Activated CD8-positive, alpha-beta memory T cell treated with anti-CD3 and anti-CD28 coated beads, Interleukin-2, amount 10 ng/mL, durations not matched to agents 7 days and 5 days (primary cell): ENCODE measurements at regions not wholly inside any gene's neighbourhood (a gene's known extent, or its start where the extent isn't known, plus 50 kb on each side); places are given as distances from the start of the nearest gene placed in this dataset.

Source experiments
- ATAC-seq: fragments of 150-1000 bp; cut with Tn5 transposase; one replicate; pipeline ENCODE4 v1.10.0; 2021; ENCODE audit warnings: moderate library complexity
- CTCF ChIA-PET: fragments of 350-600 bp; sonication (Branson Sonifier 250); formaldehyde crosslinking; loops from one replicate; lab custom pipeline; 2021; ENCODE audit warnings: antibody characterized with exemption; lab: Charles Lee
- DNase-seq: peaks from one replicate; pipeline ENCODE4 v3.0.0-alpha.2; 2020
- H3K27ac Mint-ChIP-seq: one replicate; pipeline ENCODE4 v1.8.0; 2021; ENCODE audit warnings: mild to moderate bottlenecking, mixed read lengths
- H3K27me3 Mint-ChIP-seq: one replicate; pipeline ENCODE4 v1.8.0; 2021; ENCODE audit warnings: mixed read lengths
- H3K36me3 Mint-ChIP-seq: one replicate; pipeline ENCODE4 v1.8.0; 2021; ENCODE audit warnings: mild to moderate bottlenecking, mixed read lengths
- H3K4me1 Mint-ChIP-seq: one replicate; pipeline ENCODE4 v1.8.0; 2021; ENCODE audit warnings: mixed read lengths
- H3K4me3 Mint-ChIP-seq: one replicate; pipeline ENCODE4 v1.8.0; 2021; ENCODE audit warnings: mild to moderate bottlenecking, moderate library complexity, mixed read lengths
- H3K9me3 Mint-ChIP-seq: one replicate; pipeline ENCODE4 v1.8.0; 2022; ENCODE audit warnings: low read depth, mixed read lengths

GRCh38 chr5:106423109-106423897, 1247.4 kb downstream of the EFNA5 start:
- no peaks in the 10 kb centered on the region for H3K4me1 Mint-ChIP-seq

GRCh38 chr5:106420102-106420501, 1250.6 kb downstream of the EFNA5 start:
- H3K9me3 Mint-ChIP-seq: peaks cover 12% of the 10 kb centered on the region
- CTCF ChIA-PET: no interaction called here
- H3K4me1 Mint-ChIP-seq: no peaks in the 10 kb centered on the region
- H3K27ac Mint-ChIP-seq: no peak overlapping the region
- no peak overlapping the region for H3K4me3 Mint-ChIP-seq
- H3K27me3 Mint-ChIP-seq: no peaks in the 10 kb centered on the region
- no peaks in the 10 kb centered on the region for H3K36me3 Mint-ChIP-seq
- ATAC-seq: no peak
- DNase-seq: no peak

More at GRCh38 chr5:106423109-106423897, 1247.4 kb downstream of the EFNA5 start:
- Mint-ChIP-seq H3K27me3 (no peaks in the 10 kb centered on the region), H3K9me3 (peaks cover 2% of the 10 kb centered on the region), H3K4me3 (no peak overlapping the region), H3K36me3 (no peaks in the 10 kb centered on the region), H3K27ac (no peak overlapping the region)
- DNase-seq (no peak), ATAC-seq (no peak)
- CTCF ChIA-PET: no interaction called here

GRCh38 chr5:106418196-106418595, 1252.5 kb downstream of the EFNA5 start:
- CTCF ChIA-PET: no interaction called here
- Mint-ChIP-seq H3K4me1 (no peaks in the 10 kb centered on the region), H3K9me3 (peaks cover 12% of the 10 kb centered on the region), H3K36me3 (no peaks in the 10 kb centered on the region), H3K4me3 (no peak overlapping the region), H3K27me3 (no peaks in the 10 kb centered on the region), H3K27ac (no peak overlapping the region)
- no peak for ATAC-seq
- DNase-seq: no peak

GRCh38 chr5:106417566-106417965, 1253.2 kb downstream of the EFNA5 start:
- no peaks in the 10 kb centered on the region for H3K27me3 Mint-ChIP-seq
- no peaks in the 10 kb centered on the region for H3K4me1 Mint-ChIP-seq
- H3K27ac Mint-ChIP-seq: no peak overlapping the region
- H3K4me3 Mint-ChIP-seq: no peak overlapping the region
- no peak for ATAC-seq
- H3K9me3 Mint-ChIP-seq: peaks cover 12% of the 10 kb centered on the region
- DNase-seq: no peak
- H3K36me3 Mint-ChIP-seq: no peaks in the 10 kb centered on the region
- CTCF ChIA-PET: no interaction called here

- Mint-ChIP-seq H3K4me3 (no peak overlapping the region), H3K9me3 (peaks cover 12% of the 10 kb centered on the region), H3K27me3 (no peaks in the 10 kb centered on the region), H3K4me1 (no peaks in the 10 kb centered on the region), H3K36me3 (no peaks in the 10 kb centered on the region), H3K27ac (no peak overlapping the region)
- CTCF ChIA-PET: no interaction called here
- DNase-seq: no peak
- no peak for ATAC-seq
Observed at GRCh38 chr5:106417163-106417562, 1253.6 kb downstream of the EFNA5 start.

- CTCF ChIA-PET: no interaction called here
- H3K4me1 Mint-ChIP-seq: no peaks in the 10 kb centered on the region
- no peak overlapping the region for H3K4me3 Mint-ChIP-seq
- ATAC-seq: no peak
- no peak for DNase-seq
- H3K36me3 Mint-ChIP-seq: no peaks in the 10 kb centered on the region
- peaks cover 10% of the 10 kb centered on the region for H3K9me3 Mint-ChIP-seq
- no peak overlapping the region for H3K27ac Mint-ChIP-seq
- no peaks in the 10 kb centered on the region for H3K27me3 Mint-ChIP-seq
Observed at GRCh38 chr5:106415541-106415940, 1255.2 kb downstream of the EFNA5 start.

GRCh38 chr5:106414342-106414741, 1256.4 kb downstream of the EFNA5 start:
- CTCF ChIA-PET: no interaction called here
- no peak overlapping the region for H3K4me3 Mint-ChIP-seq
- H3K4me1 Mint-ChIP-seq: no peaks in the 10 kb centered on the region
- no peak overlapping the region for H3K27ac Mint-ChIP-seq
- H3K27me3 Mint-ChIP-seq: no peaks in the 10 kb centered on the region
- ATAC-seq (no peak), DNase-seq (no peak)
- peaks cover 12% of the 10 kb centered on the region for H3K9me3 Mint-ChIP-seq
- H3K36me3 Mint-ChIP-seq: no peaks in the 10 kb centered on the region

GRCh38 chr5:106412606-106413005, 1258.1 kb downstream of the EFNA5 start:
- Mint-ChIP-seq H3K27me3 (no peaks in the 10 kb centered on the region), H3K4me1 (no peaks in the 10 kb centered on the region), H3K27ac (no peak overlapping the region), H3K4me3 (no peak overlapping the region), H3K9me3 (peaks cover 12% of the 10 kb centered on the region), H3K36me3 (no peaks in the 10 kb centered on the region)
- ATAC-seq (no peak), DNase-seq (no peak)
- CTCF ChIA-PET: interaction anchor here (1.4 kb wide), 1 partner anchor 21 kb away, joined by 3 read pairs; no protein-coding TSS in a partner anchor

- ATAC-seq (no peak), DNase-seq (no peak)
- Mint-ChIP-seq H3K27ac (no peak overlapping the region), H3K4me1 (no peaks in the 10 kb centered on the region), H3K27me3 (no peaks in the 10 kb centered on the region), H3K4me3 (no peak overlapping the region), H3K9me3 (peaks cover 5% of the 10 kb centered on the region), H3K36me3 (no peaks in the 10 kb centered on the region)
- CTCF ChIA-PET: no interaction called here
Observed at GRCh38 chr5:106408570-106408969, 1262.2 kb downstream of the EFNA5 start.

- no peak overlapping the region for H3K4me3 Mint-ChIP-seq
- ATAC-seq (no peak), DNase-seq (no peak)
- H3K27ac Mint-ChIP-seq: no peak overlapping the region
- peaks cover 5% of the 10 kb centered on the region for H3K9me3 Mint-ChIP-seq
- CTCF ChIA-PET: no interaction called here
- no peaks in the 10 kb centered on the region for H3K4me1 Mint-ChIP-seq
- no peaks in the 10 kb centered on the region for H3K36me3 Mint-ChIP-seq
- no peaks in the 10 kb centered on the region for H3K27me3 Mint-ChIP-seq
Observed at GRCh38 chr5:106408141-106408540, 1262.6 kb downstream of the EFNA5 start.

GRCh38 chr5:106401561-106401960, 1269.2 kb downstream of the EFNA5 start:
- Mint-ChIP-seq H3K4me1 (no peaks in the 10 kb centered on the region), H3K4me3 (no peak overlapping the region), H3K27me3 (no peaks in the 10 kb centered on the region), H3K27ac (no peak overlapping the region), H3K36me3 (no peaks in the 10 kb centered on the region), H3K9me3 (peaks cover 2% of the 10 kb centered on the region)
- ATAC-seq (no peak), DNase-seq (no peak)
- CTCF ChIA-PET: no interaction called here

- H3K9me3 Mint-ChIP-seq: no peaks in the 10 kb centered on the region
- no peaks in the 10 kb centered on the region for H3K27me3 Mint-ChIP-seq
- no peaks in the 10 kb centered on the region for H3K4me1 Mint-ChIP-seq
- no peak overlapping the region for H3K27ac Mint-ChIP-seq
- ATAC-seq (no peak), DNase-seq (no peak)
- H3K4me3 Mint-ChIP-seq: no peak overlapping the region
- CTCF ChIA-PET: no interaction called here
- H3K36me3 Mint-ChIP-seq: no peaks in the 10 kb centered on the region
Observed at GRCh38 chr5:106399391-106399790, 1271.3 kb downstream of the EFNA5 start.

- Mint-ChIP-seq H3K27ac (no peak overlapping the region), H3K4me1 (no peaks in the 10 kb centered on the region), H3K27me3 (no peaks in the 10 kb centered on the region), H3K36me3 (no peaks in the 10 kb centered on the region), H3K4me3 (no peak overlapping the region), H3K9me3 (peaks cover 2% of the 10 kb centered on the region)
- CTCF ChIA-PET: no interaction called here
- DNase-seq (no peak), ATAC-seq (no peak)
Observed at GRCh38 chr5:106397700-106398099, 1273.0 kb downstream of the EFNA5 start.

GRCh38 chr5:106393276-106393675, 1277.5 kb downstream of the EFNA5 start:
- no peak overlapping the region for H3K4me3 Mint-ChIP-seq
- no peaks in the 10 kb centered on the region for H3K27me3 Mint-ChIP-seq
- H3K36me3 Mint-ChIP-seq: no peaks in the 10 kb centered on the region
- H3K27ac Mint-ChIP-seq: no peak overlapping the region
- H3K4me1 Mint-ChIP-seq: no peaks in the 10 kb centered on the region
- DNase-seq (no peak), ATAC-seq (no peak)
- H3K9me3 Mint-ChIP-seq: peaks cover 2% of the 10 kb centered on the region
- CTCF ChIA-PET: no interaction called here
